C4-2B (cell line): ENCODE measurements at regions not wholly inside any gene's neighbourhood (a gene's known extent, or its start where the extent isn't known, plus 50 kb on each side); places are given as distances from the start of the nearest gene placed in this dataset.

ENCODE experiments used
- H3K27ac ChIP-seq: fragments of 450-650 bp; 2 replicates; pipeline ENCODE4 v1.5.1; 2017
- CTCF ChIP-seq: fragments of 450-650 bp; conservative IDR thresholded peaks from 2 replicates; pipeline ENCODE4 v1.5.1; 2017; ENCODE audit warnings: mild to moderate bottlenecking
- ZFX ChIP-seq: fragments of 450-650 bp; IDR thresholded peaks from 2 replicates; pipeline ENCODE4 v1.6.1; 2017

DNA sequence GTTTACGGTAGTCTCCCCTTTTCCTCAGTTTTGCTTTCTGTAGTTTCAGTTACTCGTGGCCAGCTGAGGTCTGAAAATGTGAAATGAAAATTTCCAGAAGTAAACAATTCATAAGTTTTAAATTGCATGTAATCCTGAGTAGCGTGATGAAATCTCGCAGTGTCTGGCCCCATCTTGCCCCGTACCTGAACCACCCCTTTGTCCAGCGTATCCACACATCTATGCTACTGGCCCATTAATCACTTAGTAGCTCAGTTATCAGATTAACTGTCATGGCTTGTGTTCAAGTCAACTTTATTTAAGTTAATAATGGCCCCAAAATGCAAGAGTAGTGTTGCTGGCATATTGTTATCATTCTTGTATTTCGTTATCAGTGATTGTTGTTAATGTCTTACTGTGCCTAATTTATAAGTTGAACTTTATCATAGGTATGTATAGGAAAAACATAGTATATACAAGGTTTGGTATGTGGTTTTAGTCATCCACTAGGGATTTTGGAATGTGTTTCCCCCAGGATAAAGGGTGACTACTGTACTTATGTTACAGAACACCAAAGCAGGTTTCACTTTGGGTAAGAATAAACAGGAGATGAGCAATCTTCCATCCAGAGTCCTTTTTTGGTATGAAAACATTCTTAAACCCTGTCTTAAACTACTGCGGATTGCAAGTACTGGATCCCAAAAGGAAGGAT, 118.4 kb upstream of the KCNN2 start:
- TF ChIP-seq ZFX, result no peak
- no peak for TF ChIP-seq CTCF
- no peak overlapping the region for H3K27ac ChIP-seq

- H3K27ac ChIP-seq, result no peak overlapping the region
- TF ChIP-seq CTCF (no peak), ZFX (no peak)
Measured at GRCh38 chr5:114243972-114244317, 117.9 kb upstream of the KCNN2 start.

- no peak overlapping the region for H3K27ac ChIP-seq
Measured at GRCh38 chr5:114249823-114250222, 112.0 kb upstream of the KCNN2 start.

DNA sequence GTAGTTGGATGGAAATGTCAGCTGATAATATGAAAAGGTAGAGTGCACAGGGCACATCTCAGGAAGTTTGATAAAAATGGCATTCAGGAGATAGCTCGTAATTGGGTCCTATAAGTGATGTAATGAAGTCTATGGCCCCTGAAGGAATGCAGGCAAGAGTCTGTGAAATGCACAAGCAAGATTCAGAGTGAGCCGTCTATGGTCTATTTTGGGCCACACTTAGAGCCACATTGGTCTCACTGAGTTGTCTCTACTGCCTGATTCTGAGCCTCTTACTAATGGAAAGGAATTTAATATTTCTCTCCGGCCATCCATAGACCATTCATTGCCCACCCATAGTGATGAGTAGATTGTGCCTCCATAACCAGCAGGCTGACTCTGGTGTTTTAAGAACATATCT, 111.3 kb upstream of the KCNN2 start:
- TF ChIP-seq CTCF, result no peak
- TF ChIP-seq ZFX, result no peak
- no peak overlapping the region for H3K27ac ChIP-seq

More at GRCh38 chr5:114249823-114250222, 112.0 kb upstream of the KCNN2 start:
- TF ChIP-seq CTCF (no peak), ZFX (no peak)

DNA sequence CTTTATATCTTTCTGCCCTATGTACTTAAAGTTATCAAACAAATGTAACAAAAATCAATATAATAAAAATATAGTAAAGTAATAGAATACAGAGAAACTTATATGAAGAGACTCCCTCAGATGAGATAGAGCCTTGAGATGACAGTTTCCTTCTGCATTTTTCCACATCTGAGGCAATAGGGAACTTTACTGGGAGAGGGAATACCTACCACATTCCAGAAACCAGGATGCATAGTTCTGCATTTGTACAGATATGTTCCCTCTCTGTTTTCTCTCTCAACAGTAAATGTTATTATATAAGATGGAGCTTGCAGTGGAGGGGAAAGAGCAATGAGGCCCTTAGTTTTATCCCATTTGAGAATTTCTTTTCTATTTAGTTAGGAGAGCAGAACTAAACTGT, 109.6 kb upstream of the KCNN2 start:
- H3K27ac ChIP-seq, result no peak overlapping the region
- TF ChIP-seq ZFX (no peak), CTCF (no peak)

- no peak for TF ChIP-seq CTCF
- TF ChIP-seq ZFX, result no peak
- no peak overlapping the region for H3K27ac ChIP-seq
Measured at GRCh38 chr5:114255260-114255659, 106.6 kb upstream of the KCNN2 start.

GRCh38 chr5:114261989-114262388, 99.9 kb upstream of the KCNN2 start:
- H3K27ac ChIP-seq, result no peak overlapping the region
- no peak for TF ChIP-seq ZFX
- no peak for TF ChIP-seq CTCF
